ENCODE measurements at regions not wholly inside any gene's neighbourhood (a gene's known extent, or its start where the extent isn't known, plus 50 kb on each side); places are given as distances from the start of the nearest gene placed in this dataset.

GRCh38 chr3:74127256-74127655 lies 487.2 kb downstream of the CNTN3 start:
- no peak for ATAC-seq
- 18% methylated on average over 1 of the region's 1 CpG for WGBS (ENCODE audit: missing lambda C conversion rate)
- CTCF ChIA-PET: no interaction called here

GRCh38 chr3:74124782-74125181 lies 489.7 kb downstream of the CNTN3 start:
- DNase-seq (ENCODE audit: low read depth in 1 of 2, low spot score in 1 of 2) (no peak), FAIRE-seq (no peak), ATAC-seq (no peak)
- 14% methylated on average over 7 of the region's 7 CpGs for WGBS (ENCODE audit: missing lambda C conversion rate)
- Histone ChIP-seq H3K4me1 (no peaks in the 10 kb centered on the region), H3K27ac (no peak overlapping the region), H3K9me3 (no peaks in the 10 kb centered on the region), H3K4me3 (no peak overlapping the region), H3K4me2 (no peak overlapping the region)
- ChIA-PET POLR2A (no interaction called here), CTCF (no interaction called here)
- no peak for TF ChIP-seq HOXB5 (CRISPR knock-in tag; IDR thresholded peaks at IDR 0.05)
- no peak for TF ChIP-seq CBX8 (IDR thresholded peaks at IDR 0.05)
- no peak for TF ChIP-seq EHMT2 (IDR thresholded peaks at IDR 0.05; ENCODE audit: low read depth)
- TF ChIP-seq HMGXB4 (CRISPR knock-in tag; IDR thresholded peaks at IDR 0.05; ENCODE audit: borderline replicate concordance): no peak
- TF ChIP-seq ZNF302 (CRISPR knock-in tag; IDR thresholded peaks at IDR 0.05): no peak
- no peak for TF ChIP-seq TP53 (CRISPR knock-in tag; IDR thresholded peaks at IDR 0.05)
- no peak for TF ChIP-seq HDAC2 (IDR thresholded peaks at IDR 0.05)
- TF ChIP-seq MYC (IDR thresholded peaks at IDR 0.05; ENCODE audit: borderline replicate concordance, low read length): no peak
- no peak for TF ChIP-seq TFCP2L1 (CRISPR knock-in tag; IDR thresholded peaks at IDR 0.05)
- TF ChIP-seq NPAS2 (CRISPR knock-in tag; IDR thresholded peaks at IDR 0.05; ENCODE audit: borderline replicate concordance): no peak
- TF ChIP-seq SMC3 (IDR thresholded peaks at IDR 0.05): no peak
- TF ChIP-seq HEYL (CRISPR knock-in tag; IDR thresholded peaks at IDR 0.05): no peak
- no peak for TF ChIP-seq ZFP36 (IDR thresholded peaks at IDR 0.05; ENCODE audit: borderline replicate concordance, partially characterized antibody)
- TF ChIP-seq RNF2 (IDR thresholded peaks at IDR 0.05; ENCODE audit: borderline replicate concordance, low read depth): no peak
- TF ChIP-seq, protein P1, sequence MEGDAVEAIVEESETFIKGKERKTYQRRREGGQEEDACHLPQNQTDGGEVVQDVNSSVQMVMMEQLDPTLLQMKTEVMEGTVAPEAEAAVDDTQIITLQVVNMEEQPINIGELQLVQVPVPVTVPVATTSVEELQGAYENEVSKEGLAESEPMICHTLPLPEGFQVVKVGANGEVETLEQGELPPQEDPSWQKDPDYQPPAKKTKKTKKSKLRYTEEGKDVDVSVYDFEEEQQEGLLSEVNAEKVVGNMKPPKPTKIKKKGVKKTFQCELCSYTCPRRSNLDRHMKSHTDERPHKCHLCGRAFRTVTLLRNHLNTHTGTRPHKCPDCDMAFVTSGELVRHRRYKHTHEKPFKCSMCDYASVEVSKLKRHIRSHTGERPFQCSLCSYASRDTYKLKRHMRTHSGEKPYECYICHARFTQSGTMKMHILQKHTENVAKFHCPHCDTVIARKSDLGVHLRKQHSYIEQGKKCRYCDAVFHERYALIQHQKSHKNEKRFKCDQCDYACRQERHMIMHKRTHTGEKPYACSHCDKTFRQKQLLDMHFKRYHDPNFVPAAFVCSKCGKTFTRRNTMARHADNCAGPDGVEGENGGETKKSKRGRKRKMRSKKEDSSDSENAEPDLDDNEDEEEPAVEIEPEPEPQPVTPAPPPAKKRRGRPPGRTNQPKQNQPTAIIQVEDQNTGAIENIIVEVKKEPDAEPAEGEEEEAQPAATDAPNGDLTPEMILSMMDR (IDR thresholded peaks at IDR 0.05): no peak
- no peak for TF ChIP-seq CBX2 (IDR thresholded peaks at IDR 0.05; ENCODE audit: borderline replicate concordance, low read depth)
- TF ChIP-seq MAFK (IDR thresholded peaks at IDR 0.05; ENCODE audit: partially characterized antibody): no peak
- no peak for TF ChIP-seq EP300 (IDR thresholded peaks at IDR 0.05)

More at GRCh38 chr3:74127256-74127655, 487.2 kb downstream of the CNTN3 start:
- Histone ChIP-seq H3K9me3 (no peaks in the 10 kb centered on the region), H3K4me1 (no peaks in the 10 kb centered on the region), H3K4me2 (no peak overlapping the region), H3K27ac (no peak overlapping the region), H3K4me3 (no peak overlapping the region)
- TF ChIP-seq, protein P2, sequence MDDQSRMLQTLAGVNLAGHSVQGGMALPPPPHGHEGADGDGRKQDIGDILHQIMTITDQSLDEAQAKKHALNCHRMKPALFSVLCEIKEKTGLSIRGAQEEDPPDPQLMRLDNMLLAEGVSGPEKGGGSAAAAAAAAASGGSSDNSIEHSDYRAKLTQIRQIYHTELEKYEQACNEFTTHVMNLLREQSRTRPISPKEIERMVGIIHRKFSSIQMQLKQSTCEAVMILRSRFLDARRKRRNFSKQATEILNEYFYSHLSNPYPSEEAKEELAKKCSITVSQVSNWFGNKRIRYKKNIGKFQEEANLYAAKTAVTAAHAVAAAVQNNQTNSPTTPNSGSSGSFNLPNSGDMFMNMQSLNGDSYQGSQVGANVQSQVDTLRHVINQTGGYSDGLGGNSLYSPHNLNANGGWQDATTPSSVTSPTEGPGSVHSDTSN (IDR thresholded peaks at IDR 0.05): no peak
- no peak for TF ChIP-seq BHLHE40 (IDR thresholded peaks at IDR 0.05; ENCODE audit: low read depth, low read length)
- TF ChIP-seq MAX (IDR thresholded peaks at IDR 0.05): no peak
- no peak for TF ChIP-seq CEBPB (IDR thresholded peaks at IDR 0.05)
- FAIRE-seq: no peak
- DNase-seq (ENCODE audit: low read depth in 1 of 2, low spot score in 1 of 2): no peak
- POLR2A ChIA-PET: no interaction called here
